Suprapubic skin (tissue), 4 donors: ENCODE measurements at regions not wholly inside any gene's neighbourhood (a gene's known extent, or its start where the extent isn't known, plus 50 kb on each side); places are given as distances from the start of the nearest gene placed in this dataset.

Experiments
- DNase-seq, 2 donors: peaks; one replicate each; pipeline ENCODE4 v3.0.0-alpha.2; 2019; ENCODE audit warnings: low spot score in 2 of 2
- H3K27ac ChIP-seq: fragments of 200-600 bp; sonication (generic); one replicate; pipeline ENCODE4 v1.5.1; 2019
- H3K27me3 ChIP-seq: fragments of 200-600 bp; sonication (generic); one replicate; pipeline ENCODE4 v1.5.1; 2019
- H3K36me3 ChIP-seq: fragments of 200-600 bp; sonication (generic); one replicate; pipeline ENCODE4 v1.5.1; 2019
- H3K4me1 ChIP-seq: fragments of 200-600 bp; sonication (generic); one replicate; pipeline ENCODE4 v1.5.1; 2019
- H3K4me3 ChIP-seq: fragments of 200-600 bp; sonication (generic); one replicate; pipeline ENCODE4 v1.5.1; 2019; ENCODE audit warnings: mild to moderate bottlenecking
- H3K9me3 ChIP-seq: fragments of 200-600 bp; sonication (generic); one replicate; pipeline ENCODE4 v1.5.1; 2019
- EP300 ChIP-seq: sonication (generic); formaldehyde crosslinking; IDR thresholded peaks from one replicate; pipeline ENCODE4 v1.6.1; 2017; ENCODE audit warnings: antibody characterized with exemption
- POLR2A ChIP-seq, 2 donors: fragments of 450-650 bp; IDR thresholded peaks; one replicate each; pipeline ENCODE4 v1.6.1; 2017; ENCODE audit warnings: antibody characterized with exemption in 2 of 2, mild to moderate bottlenecking in 2 of 2, moderate library complexity in 2 of 2
- POLR2AphosphoS5 ChIP-seq, 3 donors: sonication (generic); formaldehyde crosslinking; IDR thresholded peaks; one replicate each; pipeline ENCODE4 v1.6.1; 2017; ENCODE audit warnings: antibody characterized with exemption in 3 of 3
- WGBS: methylation state at CpG from one replicate; pipeline ENCODE4 v1.1.5; 2018; 5-methylcytosine and 5-hydroxymethylcytosine counted together
- TF ChIP-seq, protein P1 (sequence below), 2 donors: fragments of 200-600 bp in 1 of 2; fragments of 450-650 bp in 1 of 2; sonication (generic) in 1 of 2; IDR thresholded peaks; one replicate each; pipeline ENCODE4 v1.5.1; 2016 to 2019; ENCODE audit warnings: antibody characterized with exemption in 2 of 2, mild to moderate bottlenecking in 1 of 2, moderate library complexity in 1 of 2

DNA sequence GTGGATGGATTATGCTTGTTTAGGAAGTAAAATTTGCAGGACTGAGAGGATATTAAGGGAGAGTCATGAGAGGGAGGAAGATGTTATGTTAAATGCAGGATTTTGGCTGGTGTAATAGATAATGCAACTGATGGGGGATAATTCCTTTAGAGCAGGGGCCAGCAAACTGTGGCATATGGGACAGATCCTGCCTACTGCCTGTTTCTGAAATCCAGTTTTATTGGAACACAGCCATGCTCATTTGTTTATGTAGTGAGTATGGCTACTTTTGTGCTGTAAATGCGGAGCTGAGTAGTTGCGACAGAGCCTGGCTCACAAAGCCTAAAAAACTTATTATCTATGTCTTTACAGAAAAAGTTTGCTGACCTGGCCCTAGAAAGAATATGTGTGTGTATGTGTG lies 66.6 kb upstream of the MPPED2 start:
- 73% methylated on average over 2 of the region's 2 CpGs for WGBS
- H3K27ac ChIP-seq = no peak overlapping the region
- no peaks in the 10 kb centered on the region for H3K36me3 ChIP-seq
- no peak overlapping the region for H3K4me3 ChIP-seq
- H3K4me1 ChIP-seq = no peaks in the 10 kb centered on the region
- H3K9me3 ChIP-seq = no peaks in the 10 kb centered on the region
- no peak for DNase-seq
- H3K27me3 ChIP-seq = no peaks in the 10 kb centered on the region
- no peak for TF ChIP-seq EP300
- TF ChIP-seq, protein P1, sequence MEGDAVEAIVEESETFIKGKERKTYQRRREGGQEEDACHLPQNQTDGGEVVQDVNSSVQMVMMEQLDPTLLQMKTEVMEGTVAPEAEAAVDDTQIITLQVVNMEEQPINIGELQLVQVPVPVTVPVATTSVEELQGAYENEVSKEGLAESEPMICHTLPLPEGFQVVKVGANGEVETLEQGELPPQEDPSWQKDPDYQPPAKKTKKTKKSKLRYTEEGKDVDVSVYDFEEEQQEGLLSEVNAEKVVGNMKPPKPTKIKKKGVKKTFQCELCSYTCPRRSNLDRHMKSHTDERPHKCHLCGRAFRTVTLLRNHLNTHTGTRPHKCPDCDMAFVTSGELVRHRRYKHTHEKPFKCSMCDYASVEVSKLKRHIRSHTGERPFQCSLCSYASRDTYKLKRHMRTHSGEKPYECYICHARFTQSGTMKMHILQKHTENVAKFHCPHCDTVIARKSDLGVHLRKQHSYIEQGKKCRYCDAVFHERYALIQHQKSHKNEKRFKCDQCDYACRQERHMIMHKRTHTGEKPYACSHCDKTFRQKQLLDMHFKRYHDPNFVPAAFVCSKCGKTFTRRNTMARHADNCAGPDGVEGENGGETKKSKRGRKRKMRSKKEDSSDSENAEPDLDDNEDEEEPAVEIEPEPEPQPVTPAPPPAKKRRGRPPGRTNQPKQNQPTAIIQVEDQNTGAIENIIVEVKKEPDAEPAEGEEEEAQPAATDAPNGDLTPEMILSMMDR (IDR thresholded peaks at IDR 0.05) = no peak
- no peak for TF ChIP-seq POLR2A (IDR thresholded peaks at IDR 0.05)
- TF ChIP-seq POLR2AphosphoS5 (IDR thresholded peaks at IDR 0.05) = no peak

DNA sequence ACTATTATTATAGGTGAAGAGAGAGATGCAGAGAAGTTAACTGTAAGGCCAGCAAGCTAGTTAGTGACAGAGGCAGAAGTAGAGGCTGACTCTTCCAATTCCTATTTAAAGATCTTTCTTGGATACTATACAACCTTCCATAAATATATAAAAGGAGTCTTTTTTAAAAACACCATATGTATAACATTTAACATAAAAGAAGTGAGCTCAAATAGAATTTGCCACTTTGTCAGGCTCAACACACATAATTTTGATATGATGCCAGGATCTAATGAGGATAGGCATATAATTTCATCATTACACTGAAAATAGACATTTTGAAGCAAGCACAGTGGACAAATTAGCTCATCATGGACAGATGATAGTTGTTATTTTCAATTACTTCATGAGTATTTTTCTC lies 64.1 kb upstream of the MPPED2 start:
- Histone ChIP-seq H3K27ac (no peak overlapping the region), H3K4me3 (no peak overlapping the region), H3K4me1 (no peaks in the 10 kb centered on the region), H3K27me3 (no peaks in the 10 kb centered on the region), H3K36me3 (no peaks in the 10 kb centered on the region), H3K9me3 (no peaks in the 10 kb centered on the region)
- no peak for DNase-seq
- TF ChIP-seq EP300 (no peak), POLR2AphosphoS5 (IDR thresholded peaks at IDR 0.05) (no peak), POLR2A (IDR thresholded peaks at IDR 0.05) (no peak)
